ENCODE measurements at regions not wholly inside any gene's neighbourhood (a gene's known extent, or its start where the extent isn't known, plus 50 kb on each side); places are given as distances from the start of the nearest gene placed in this dataset.

DNA sequence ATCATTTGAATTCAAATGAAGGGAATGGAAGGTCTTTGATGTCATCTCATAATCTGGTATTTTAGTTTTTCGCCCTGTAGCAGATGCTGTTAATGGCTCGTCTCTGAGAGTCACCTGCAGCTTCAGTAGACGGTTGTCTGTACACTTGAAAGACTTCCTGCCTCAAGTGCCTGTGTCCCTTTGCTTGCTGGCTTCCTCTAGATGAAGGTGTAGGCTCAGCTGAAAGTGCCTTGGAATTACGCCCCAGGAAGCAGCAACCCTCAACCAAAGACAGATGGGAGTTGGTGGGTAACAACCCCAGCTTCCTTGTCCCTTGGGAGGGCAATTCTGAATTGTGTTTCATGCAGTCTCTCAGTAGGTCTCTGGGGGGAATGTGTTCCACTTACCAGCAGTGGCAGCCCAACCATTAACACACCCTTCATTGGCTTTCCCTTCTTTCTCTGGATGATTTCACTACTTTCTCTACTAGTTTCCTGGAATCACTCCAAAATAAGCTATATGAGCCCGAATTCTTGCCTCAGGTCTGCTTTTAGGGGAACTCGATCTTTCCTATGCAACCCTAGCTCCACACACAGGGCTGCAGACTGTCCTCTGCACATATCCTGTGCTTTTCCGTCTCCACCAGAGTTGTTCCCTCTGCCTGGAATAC lies 395.6 kb downstream of the DMAC1 start:
- intact Hi-C loops (cut with DNase I) = no loop called here
- H3K4me1 ChIP-seq = peaks cover 0 to 4% of the 10 kb centered on the region in 2 donors
- TF ChIP-seq, protein P1, sequence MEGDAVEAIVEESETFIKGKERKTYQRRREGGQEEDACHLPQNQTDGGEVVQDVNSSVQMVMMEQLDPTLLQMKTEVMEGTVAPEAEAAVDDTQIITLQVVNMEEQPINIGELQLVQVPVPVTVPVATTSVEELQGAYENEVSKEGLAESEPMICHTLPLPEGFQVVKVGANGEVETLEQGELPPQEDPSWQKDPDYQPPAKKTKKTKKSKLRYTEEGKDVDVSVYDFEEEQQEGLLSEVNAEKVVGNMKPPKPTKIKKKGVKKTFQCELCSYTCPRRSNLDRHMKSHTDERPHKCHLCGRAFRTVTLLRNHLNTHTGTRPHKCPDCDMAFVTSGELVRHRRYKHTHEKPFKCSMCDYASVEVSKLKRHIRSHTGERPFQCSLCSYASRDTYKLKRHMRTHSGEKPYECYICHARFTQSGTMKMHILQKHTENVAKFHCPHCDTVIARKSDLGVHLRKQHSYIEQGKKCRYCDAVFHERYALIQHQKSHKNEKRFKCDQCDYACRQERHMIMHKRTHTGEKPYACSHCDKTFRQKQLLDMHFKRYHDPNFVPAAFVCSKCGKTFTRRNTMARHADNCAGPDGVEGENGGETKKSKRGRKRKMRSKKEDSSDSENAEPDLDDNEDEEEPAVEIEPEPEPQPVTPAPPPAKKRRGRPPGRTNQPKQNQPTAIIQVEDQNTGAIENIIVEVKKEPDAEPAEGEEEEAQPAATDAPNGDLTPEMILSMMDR (IDR thresholded peaks at IDR 0.05) = no peak
- ATAC-seq (no peak), DNase-seq (no peak)
- no peak overlapping the region for H3K4me3 ChIP-seq
- H3K27me3 ChIP-seq = no peaks in the 10 kb centered on the region
- H3K27ac ChIP-seq = no peak overlapping the region
- no peaks in the 10 kb centered on the region for H3K36me3 ChIP-seq
- H3K9me3 ChIP-seq = no peaks in the 10 kb centered on the region

DNA sequence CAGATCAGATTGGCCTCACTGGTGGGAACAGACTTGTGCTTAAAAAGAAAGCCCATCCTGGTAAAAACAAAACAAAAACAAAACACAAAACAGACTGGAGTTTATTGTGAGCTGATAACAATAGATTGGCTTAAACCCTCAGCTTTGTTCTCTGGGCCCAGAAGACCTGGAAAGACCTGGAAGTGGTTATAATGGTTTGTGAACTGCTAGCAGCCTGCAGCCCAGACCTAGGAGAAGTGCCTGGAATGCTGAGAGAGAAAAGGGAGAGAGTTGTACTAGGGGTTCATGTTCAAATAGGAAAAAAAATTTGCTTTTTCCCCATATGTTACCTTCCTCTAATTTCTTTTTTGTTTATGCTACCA lies 396.6 kb downstream of the DMAC1 start:
- H3K4me1 ChIP-seq = peaks cover 0 to 4% of the 10 kb centered on the region in 2 donors
- H3K27ac ChIP-seq = no peak overlapping the region
- TF ChIP-seq, protein P1 (IDR thresholded peaks at IDR 0.05) = no peak
- H3K27me3 ChIP-seq = no peaks in the 10 kb centered on the region
- DNase-seq (no peak), ATAC-seq (no peak)
- H3K9me3 ChIP-seq = no peaks in the 10 kb centered on the region
- no peak overlapping the region for H3K4me3 ChIP-seq
- no peaks in the 10 kb centered on the region for H3K36me3 ChIP-seq
- intact Hi-C loops (cut with DNase I) = no loop called here

DNA sequence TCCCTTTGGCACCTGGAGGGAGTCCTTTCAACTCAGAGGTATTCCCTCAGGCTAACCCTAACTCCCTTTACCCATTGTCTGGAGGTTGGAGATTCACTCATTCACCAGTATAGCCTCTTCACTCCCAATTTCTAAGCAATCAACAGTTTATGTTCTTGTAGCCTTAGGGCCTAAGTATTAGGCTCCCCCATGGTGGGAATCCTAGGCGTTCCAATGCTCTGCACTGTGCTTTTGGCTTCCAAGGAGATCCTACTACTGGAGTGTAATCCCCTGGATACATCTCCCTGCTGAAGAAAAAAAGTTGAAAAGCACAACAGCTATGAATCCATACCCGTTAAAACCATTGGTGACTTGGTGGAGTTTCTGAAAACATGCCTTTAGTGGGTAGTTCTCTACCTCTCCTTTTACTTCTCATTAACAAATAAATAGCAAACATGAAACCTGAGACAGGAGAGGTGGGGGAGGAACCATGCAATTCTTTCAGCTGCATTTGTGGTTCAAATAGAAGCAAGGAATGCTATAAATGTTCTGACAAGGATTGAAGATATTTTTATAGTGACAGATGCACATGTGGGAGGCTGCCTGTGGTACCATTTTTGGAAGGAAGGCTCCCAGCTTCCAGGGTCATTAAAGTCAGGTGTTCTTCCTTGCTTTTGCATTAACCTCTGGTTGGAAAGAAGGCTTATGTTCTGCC lies 397.1 kb downstream of the DMAC1 start:
- Histone ChIP-seq H3K27me3 (no peaks in the 10 kb centered on the region), H3K9me3 (no peaks in the 10 kb centered on the region), H3K27ac (no peak overlapping the region), H3K4me1 (peaks cover 0 to 4% of the 10 kb centered on the region in 2 donors), H3K36me3 (no peaks in the 10 kb centered on the region), H3K4me3 (no peak overlapping the region)
- DNase-seq (no peak), ATAC-seq (no peak)
- intact Hi-C loops (cut with DNase I) = no loop called here
- TF ChIP-seq, protein P1 (IDR thresholded peaks at IDR 0.05) = no peak

DNA sequence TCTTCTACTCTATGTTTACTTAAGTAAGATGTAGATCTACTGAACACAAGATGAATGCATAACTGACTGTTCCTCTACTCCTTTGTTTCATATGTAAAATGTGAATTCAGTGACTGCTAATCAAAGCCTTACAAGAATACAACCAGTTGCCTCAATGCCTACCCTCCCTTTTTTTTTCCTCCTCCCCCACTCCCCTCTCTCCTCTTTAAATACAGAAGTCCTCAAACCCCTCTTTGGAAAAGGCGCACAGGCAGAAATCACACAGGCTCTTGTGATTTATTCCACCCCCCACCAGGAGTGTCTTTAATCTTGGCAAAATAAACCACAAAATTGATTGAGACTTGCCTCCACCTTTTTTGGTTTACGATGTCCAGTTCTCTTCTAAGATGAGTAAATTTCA lies 398.5 kb downstream of the DMAC1 start:
- no peak overlapping the region for H3K27ac ChIP-seq
- H3K9me3 ChIP-seq = no peaks in the 10 kb centered on the region
- TF ChIP-seq, protein P1 (IDR thresholded peaks at IDR 0.05) = no peak
- ATAC-seq = no peak
- H3K27me3 ChIP-seq = no peaks in the 10 kb centered on the region
- no peak for DNase-seq
- intact Hi-C loops (cut with DNase I) = no loop called here
- no peak overlapping the region for H3K4me3 ChIP-seq
- H3K4me1 ChIP-seq = peaks cover 0 to 4% of the 10 kb centered on the region in 2 donors
- no peaks in the 10 kb centered on the region for H3K36me3 ChIP-seq

DNA sequence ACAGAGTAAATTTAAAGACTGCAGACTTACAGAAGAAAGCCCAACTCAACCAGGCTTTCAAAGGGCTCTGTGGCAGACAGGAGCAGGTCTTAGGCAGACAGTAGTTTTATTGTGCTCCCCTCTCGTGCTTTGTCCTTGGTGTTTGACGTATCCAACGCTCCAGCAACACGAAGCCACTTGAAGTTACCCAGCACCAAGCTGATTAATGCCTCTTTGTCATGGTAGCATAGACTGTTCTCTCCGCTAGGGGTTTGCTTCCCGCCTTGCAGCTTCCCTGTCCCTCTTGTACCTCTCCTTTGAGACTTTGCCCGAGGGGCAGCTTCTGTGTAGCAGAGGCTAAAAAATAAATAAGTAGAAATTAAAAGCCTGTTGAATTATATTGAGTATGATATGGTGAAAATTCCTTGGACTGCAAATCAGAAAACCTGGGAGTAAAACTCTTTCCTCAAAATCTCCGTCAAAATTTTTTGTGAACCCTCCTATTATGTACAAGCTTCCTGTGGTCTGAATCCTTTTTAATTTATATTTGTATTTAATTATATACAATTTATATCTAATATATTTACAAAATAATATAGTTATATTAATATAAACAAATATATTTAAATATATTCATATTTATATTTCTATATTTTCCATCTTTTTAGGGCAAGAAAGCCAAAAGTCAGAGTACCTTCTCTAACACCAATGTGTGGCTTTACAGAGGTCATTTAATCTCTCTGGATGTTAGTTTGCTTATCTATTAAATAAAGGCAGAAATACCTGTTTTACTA lies 405.4 kb downstream of the DMAC1 start:
- H3K27ac ChIP-seq = no peak overlapping the region
- no peaks in the 10 kb centered on the region for H3K36me3 ChIP-seq
- no peaks in the 10 kb centered on the region for H3K4me1 ChIP-seq
- H3K9me3 ChIP-seq = no peaks in the 10 kb centered on the region
- no peak overlapping the region for H3K4me3 ChIP-seq
- ATAC-seq (no peak), DNase-seq (no peak)
- no peaks in the 10 kb centered on the region for H3K27me3 ChIP-seq
- TF ChIP-seq, protein P1 (IDR thresholded peaks at IDR 0.05) = no peak
- intact Hi-C loops (cut with DNase I) = no loop called here

Data from left lung (tissue), 4 donors.